Activated T-helper 1 cell treated with anti-CD3 and anti-CD28 coated beads, Interleukin-12 subunit alpha, Interleukin-12 subunit beta, Interleukin-2, Interleukin-4 antibody, amounts not matched to agents 30 ng/mL and 10 ng/mL and 1 ng/mL, durations not matched to agents 14 hours and 24 hours and 36 hours (primary cell): ENCODE measurements at regions not wholly inside any gene's neighbourhood (a gene's known extent, or its start where the extent isn't known, plus 50 kb on each side); places are given as distances from the start of the nearest gene placed in this dataset.

Experiments
- DNase-seq: peaks from one replicate; pipeline ENCODE4 v3.0.0; 2021; ENCODE audit warnings: low spot score
- H3K27ac Mint-ChIP-seq: one replicate; pipeline ENCODE4 v1.8.0; 2021; ENCODE audit warnings: mild to moderate bottlenecking, mixed read lengths
- H3K27me3 Mint-ChIP-seq: one replicate; pipeline ENCODE4 v1.8.0; 2022; ENCODE audit warnings: mild to moderate bottlenecking, moderate library complexity, mixed read lengths; ENCODE audit not compliant: insufficient read depth
- H3K36me3 Mint-ChIP-seq: one replicate; pipeline ENCODE4 v1.8.0; 2021; ENCODE audit warnings: low read depth, mixed read lengths
- H3K4me1 Mint-ChIP-seq: one replicate; pipeline ENCODE4 v1.8.0; 2021; ENCODE audit warnings: low read depth, mixed read lengths
- H3K4me3 Mint-ChIP-seq: one replicate; pipeline ENCODE4 v1.8.0; 2021; ENCODE audit warnings: mild to moderate bottlenecking, moderate library complexity, mixed read lengths
- H3K9me3 Mint-ChIP-seq: one replicate; pipeline ENCODE4 v1.8.0; 2021; ENCODE audit warnings: mixed read lengths
- intact Hi-C: fragments of 100-400 bp; cut with micrococcal nuclease; formaldehyde crosslinking; loops from one replicate; pipeline ENCODE4 v1.15.1; 2024

GRCh38 chr10:106181501-106181900, 983.0 kb downstream of the SORCS1 start:
- intact Hi-C loops, result no loop called here
- DNase-seq, result no peak
- no peaks in the 10 kb centered on the region for H3K27me3 Mint-ChIP-seq
- no peak overlapping the region for H3K4me3 Mint-ChIP-seq
- no peak overlapping the region for H3K27ac Mint-ChIP-seq
- H3K9me3 Mint-ChIP-seq, result no peaks in the 10 kb centered on the region
- no peaks in the 10 kb centered on the region for H3K36me3 Mint-ChIP-seq
- no peaks in the 10 kb centered on the region for H3K4me1 Mint-ChIP-seq

GRCh38 chr10:106179430-106179829, 985.1 kb downstream of the SORCS1 start:
- Mint-ChIP-seq H3K4me1 (no peaks in the 10 kb centered on the region), H3K9me3 (no peaks in the 10 kb centered on the region), H3K4me3 (no peak overlapping the region), H3K36me3 (no peaks in the 10 kb centered on the region), H3K27ac (no peak overlapping the region), H3K27me3 (no peaks in the 10 kb centered on the region)
- DNase-seq, result no peak
- intact Hi-C loops, result loop anchor here (10.0 kb wide), 1 partner anchor 385 kb away; no protein-coding TSS in a partner anchor

DNA sequence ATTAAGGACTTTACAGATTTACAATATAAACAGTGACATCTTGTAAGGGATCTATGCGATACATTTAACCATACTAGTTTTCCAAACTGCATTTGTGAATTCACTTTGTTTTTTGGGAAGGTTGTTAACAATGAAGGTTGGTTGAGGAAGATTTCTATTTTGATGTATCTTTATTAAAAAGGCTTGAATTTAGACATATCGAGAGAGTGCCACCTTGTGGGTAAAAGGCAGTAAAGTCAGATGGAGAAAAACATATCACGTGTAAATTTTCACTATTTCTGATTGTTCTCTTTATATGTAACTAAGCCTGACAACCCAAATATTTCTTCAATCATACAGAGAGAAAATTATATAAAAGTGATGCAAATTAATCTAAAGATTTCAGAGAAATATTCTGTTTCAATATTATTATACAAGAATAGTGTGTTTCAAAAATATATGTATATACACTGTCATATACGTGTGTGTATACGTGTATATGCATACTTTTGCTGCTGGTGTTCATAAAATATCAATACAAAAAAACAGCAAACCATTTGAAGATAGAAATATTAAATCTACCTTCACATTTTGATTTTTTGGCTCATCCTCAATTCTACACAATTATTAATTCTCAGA, 988.6 kb downstream of the SORCS1 start:
- Mint-ChIP-seq H3K9me3 (no peaks in the 10 kb centered on the region), H3K4me3 (no peak overlapping the region), H3K27me3 (no peaks in the 10 kb centered on the region), H3K4me1 (no peaks in the 10 kb centered on the region), H3K36me3 (no peaks in the 10 kb centered on the region), H3K27ac (no peak overlapping the region)
- DNase-seq, result no peak
- intact Hi-C loops, result loop anchor here (2.0 to 10.0 kb wide), 2 partner anchors 225 to 381 kb away; no protein-coding TSS in a partner anchor

DNA sequence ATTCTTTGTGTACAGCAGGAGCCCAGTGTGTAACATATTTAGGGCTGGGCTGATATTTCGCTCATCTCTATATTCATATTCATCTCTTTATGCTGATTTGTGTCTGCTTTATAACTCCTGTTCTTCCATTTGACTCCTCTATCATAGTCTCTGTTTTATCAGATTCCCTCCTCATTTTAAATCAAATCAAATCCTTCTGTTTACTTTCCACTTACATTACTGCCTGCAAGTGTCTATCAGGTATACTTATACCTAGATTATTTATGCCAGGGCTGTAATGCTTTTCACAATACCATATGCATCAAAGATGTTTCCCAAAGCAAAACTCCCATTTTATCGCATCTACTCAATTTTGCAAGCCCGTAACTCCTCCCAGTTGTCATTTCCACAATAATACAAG, 990.7 kb downstream of the SORCS1 start:
- Mint-ChIP-seq H3K27ac (no peak overlapping the region), H3K9me3 (no peaks in the 10 kb centered on the region), H3K4me1 (no peaks in the 10 kb centered on the region), H3K36me3 (no peaks in the 10 kb centered on the region), H3K27me3 (no peaks in the 10 kb centered on the region), H3K4me3 (no peak overlapping the region)
- intact Hi-C loops, result loop anchor here (10.0 kb wide), 1 partner anchor 379 kb away; no protein-coding TSS in a partner anchor
- DNase-seq, result no peak

- intact Hi-C loops, result no loop called here
- no peak for DNase-seq
- H3K27me3 Mint-ChIP-seq, result no peaks in the 10 kb centered on the region
- no peaks in the 10 kb centered on the region for H3K4me1 Mint-ChIP-seq
- no peaks in the 10 kb centered on the region for H3K9me3 Mint-ChIP-seq
- H3K4me3 Mint-ChIP-seq, result no peak overlapping the region
- H3K36me3 Mint-ChIP-seq, result no peaks in the 10 kb centered on the region
- no peak overlapping the region for H3K27ac Mint-ChIP-seq
These were observed 995.3 kb downstream of the SORCS1 start for GRCh38 chr10:106169241-106169640.

GRCh38 chr10:106167946-106168345, 996.6 kb downstream of the SORCS1 start:
- Mint-ChIP-seq H3K27me3 (no peaks in the 10 kb centered on the region), H3K36me3 (no peaks in the 10 kb centered on the region), H3K4me1 (no peaks in the 10 kb centered on the region), H3K27ac (no peak overlapping the region), H3K4me3 (no peak overlapping the region), H3K9me3 (no peaks in the 10 kb centered on the region)
- intact Hi-C loops, result no loop called here
- DNase-seq, result no peak

DNA sequence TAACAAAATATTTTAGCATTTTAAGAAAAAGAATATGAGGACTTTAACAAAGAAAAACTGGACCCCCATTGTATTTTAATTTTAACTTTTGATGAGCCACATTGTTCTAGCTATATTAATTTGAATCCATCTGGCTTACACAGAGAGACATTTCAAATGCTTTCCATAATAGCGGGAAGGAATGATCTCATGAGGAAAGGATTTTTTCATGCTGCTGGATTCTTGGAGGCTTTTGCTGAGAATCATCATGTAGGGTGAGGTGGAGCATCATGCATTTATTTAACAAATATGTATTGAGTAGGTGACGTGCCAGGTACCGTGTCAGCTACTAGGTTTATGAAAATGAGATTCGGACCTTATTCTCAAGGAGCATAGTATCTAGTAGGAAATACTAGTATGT, 1006.3 kb downstream of the SORCS1 start:
- DNase-seq, result no peak
- H3K27me3 Mint-ChIP-seq, result no peaks in the 10 kb centered on the region
- H3K9me3 Mint-ChIP-seq, result no peaks in the 10 kb centered on the region
- intact Hi-C loops, result no loop called here
- no peaks in the 10 kb centered on the region for H3K4me1 Mint-ChIP-seq
- H3K36me3 Mint-ChIP-seq, result no peaks in the 10 kb centered on the region
- no peak overlapping the region for H3K27ac Mint-ChIP-seq
- H3K4me3 Mint-ChIP-seq, result no peak overlapping the region

DNA sequence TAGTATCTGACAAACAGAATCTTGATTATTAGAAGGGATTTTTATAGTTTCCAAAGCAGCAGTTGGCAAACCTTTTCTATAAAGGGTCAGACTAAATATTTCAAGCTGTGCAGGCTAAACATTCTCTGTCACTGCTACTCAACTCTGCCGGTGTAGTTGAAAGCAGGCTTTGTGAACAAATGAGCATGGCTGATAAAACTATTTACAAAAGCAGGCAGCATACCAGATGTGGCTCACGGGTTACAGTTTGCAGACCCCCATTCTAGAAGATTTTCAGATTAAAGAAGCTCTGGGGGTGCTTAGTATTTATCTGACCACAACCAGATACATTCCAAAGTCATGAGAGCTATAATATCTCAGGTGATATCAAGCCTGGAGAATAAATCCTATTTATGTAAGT, 1017.5 kb downstream of the SORCS1 start:
- H3K27ac Mint-ChIP-seq, result no peak overlapping the region
- no peaks in the 10 kb centered on the region for H3K27me3 Mint-ChIP-seq
- no peak for DNase-seq
- H3K9me3 Mint-ChIP-seq, result no peaks in the 10 kb centered on the region
- intact Hi-C loops, result no loop called here
- H3K4me1 Mint-ChIP-seq, result no peaks in the 10 kb centered on the region
- no peaks in the 10 kb centered on the region for H3K36me3 Mint-ChIP-seq
- no peak overlapping the region for H3K4me3 Mint-ChIP-seq

GRCh38 chr10:106139915-106140314, 1024.6 kb downstream of the SORCS1 start:
- H3K36me3 Mint-ChIP-seq, result no peaks in the 10 kb centered on the region
- no peak overlapping the region for H3K27ac Mint-ChIP-seq
- intact Hi-C loops, result no loop called here
- H3K9me3 Mint-ChIP-seq, result no peaks in the 10 kb centered on the region
- no peak overlapping the region for H3K4me3 Mint-ChIP-seq
- H3K4me1 Mint-ChIP-seq, result no peaks in the 10 kb centered on the region
- DNase-seq, result no peak
- no peaks in the 10 kb centered on the region for H3K27me3 Mint-ChIP-seq

DNA sequence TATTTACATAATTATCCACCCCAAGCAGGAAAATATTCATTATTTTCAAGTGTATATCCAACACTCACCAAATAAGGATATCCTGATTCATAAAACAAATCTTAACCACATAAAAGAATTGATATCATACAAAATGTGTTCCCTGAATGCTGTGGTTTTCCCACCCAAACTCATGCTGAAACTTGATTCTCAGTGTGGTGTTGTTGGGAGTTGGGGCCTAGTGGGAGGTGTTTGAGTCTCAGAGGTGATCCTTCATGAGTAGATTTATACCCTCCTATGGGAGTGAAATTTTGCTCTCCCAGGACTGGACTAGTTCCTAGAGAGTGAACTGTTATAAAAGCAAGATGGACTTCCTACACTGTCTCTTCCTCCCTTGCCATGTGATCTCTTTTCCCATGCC, 1028.3 kb downstream of the SORCS1 start:
- Mint-ChIP-seq H3K4me1 (no peaks in the 10 kb centered on the region), H3K27ac (no peak overlapping the region), H3K27me3 (no peaks in the 10 kb centered on the region), H3K36me3 (no peaks in the 10 kb centered on the region), H3K9me3 (no peaks in the 10 kb centered on the region), H3K4me3 (no peak overlapping the region)
- no peak for DNase-seq
- intact Hi-C loops, result no loop called here

DNA sequence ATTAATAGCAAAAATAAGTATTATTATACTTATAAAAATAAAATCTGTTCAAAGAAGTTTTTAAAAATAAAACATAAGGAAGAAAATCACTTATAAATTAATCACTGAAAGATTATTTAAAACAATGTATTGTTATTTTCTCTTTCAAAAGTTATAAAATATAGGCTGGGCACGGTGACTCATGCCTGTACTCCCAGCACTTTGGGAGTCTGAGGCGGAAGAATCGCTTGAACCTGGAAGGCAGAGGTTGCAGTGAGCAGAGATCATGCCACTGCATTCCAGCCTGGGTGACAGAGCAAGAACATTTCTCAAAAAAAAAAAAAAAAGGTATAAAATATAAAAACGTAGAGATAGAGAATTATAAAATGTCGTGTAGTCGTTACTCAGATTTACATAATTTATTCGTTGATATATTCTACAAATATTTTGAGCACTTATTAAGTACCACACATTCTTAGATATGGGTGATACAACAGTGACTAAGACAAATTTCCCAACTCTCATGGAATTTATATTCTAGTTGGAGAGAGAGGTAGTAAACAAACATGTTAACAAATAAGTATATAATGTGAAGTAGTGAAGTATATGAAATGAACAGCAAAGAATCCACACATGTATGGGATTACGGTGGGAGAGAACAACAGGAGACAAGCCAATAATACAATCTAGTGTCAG, 1030.0 kb downstream of the SORCS1 start:
- intact Hi-C loops, result no loop called here
- Mint-ChIP-seq H3K4me1 (no peaks in the 10 kb centered on the region), H3K27ac (no peak overlapping the region), H3K9me3 (no peaks in the 10 kb centered on the region), H3K27me3 (no peaks in the 10 kb centered on the region), H3K36me3 (no peaks in the 10 kb centered on the region), H3K4me3 (no peak overlapping the region)
- DNase-seq, result no peak

DNA sequence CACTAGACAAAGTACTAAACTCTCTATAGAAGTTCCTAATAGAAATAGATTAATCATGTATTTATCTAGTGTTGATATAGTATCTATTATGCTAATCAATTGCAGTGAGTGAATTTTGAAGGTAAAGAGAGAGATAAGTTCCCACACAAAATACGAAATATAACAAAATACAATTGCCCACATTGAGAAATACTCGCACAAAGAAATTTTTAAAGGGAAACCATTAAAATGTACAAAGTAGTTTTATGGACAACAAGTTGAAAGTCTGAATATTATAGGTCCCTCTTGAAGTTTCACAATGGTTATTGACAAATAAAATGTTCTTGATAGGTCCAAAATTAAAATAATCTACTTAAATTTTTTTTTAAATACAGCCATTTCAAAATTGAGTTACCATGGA, 1031.1 kb downstream of the SORCS1 start:
- no peak overlapping the region for H3K4me3 Mint-ChIP-seq
- intact Hi-C loops, result no loop called here
- no peak for DNase-seq
- no peaks in the 10 kb centered on the region for H3K4me1 Mint-ChIP-seq
- no peaks in the 10 kb centered on the region for H3K36me3 Mint-ChIP-seq
- no peaks in the 10 kb centered on the region for H3K27me3 Mint-ChIP-seq
- H3K27ac Mint-ChIP-seq, result no peak overlapping the region
- no peaks in the 10 kb centered on the region for H3K9me3 Mint-ChIP-seq

DNA sequence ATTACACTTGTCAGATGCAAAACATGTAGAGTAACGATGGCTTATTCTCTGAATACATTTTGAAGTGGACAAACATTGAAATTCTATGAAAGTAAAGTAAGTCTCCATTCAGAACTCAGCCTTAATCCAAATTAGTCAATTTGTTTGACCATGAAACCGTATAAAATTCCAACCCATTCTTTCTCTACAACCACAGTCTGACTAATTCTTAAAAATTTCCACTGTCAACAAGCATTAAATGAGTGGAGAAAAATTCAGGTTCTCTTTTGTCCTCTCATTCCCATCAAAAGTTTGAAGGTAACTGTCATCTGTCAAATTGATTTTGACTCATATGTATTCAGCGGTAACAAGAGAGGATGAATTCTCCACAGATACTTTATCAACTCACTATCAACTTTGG, 1031.5 kb downstream of the SORCS1 start:
- Mint-ChIP-seq H3K9me3 (no peaks in the 10 kb centered on the region), H3K27ac (no peak overlapping the region), H3K4me3 (no peak overlapping the region), H3K36me3 (no peaks in the 10 kb centered on the region), H3K27me3 (no peaks in the 10 kb centered on the region), H3K4me1 (no peaks in the 10 kb centered on the region)
- no peak for DNase-seq
- intact Hi-C loops, result no loop called here
